Erythroblast (primary cell): ENCODE measurements at regions not wholly inside any gene's neighbourhood (a gene's known extent, or its start where the extent isn't known, plus 50 kb on each side); places are given as distances from the start of the nearest gene placed in this dataset.

Experiments used
- GATA1 ChIP-seq: IDR thresholded peaks from 2 replicates; pipeline ENCODE4 v1.6.1; 2011; ENCODE audit warnings: low read depth, mild to moderate bottlenecking, control low read depth, low read length, moderate library complexity
- POLR2A ChIP-seq: IDR thresholded peaks from 2 replicates; pipeline ENCODE4 v1.6.1; 2011; ENCODE audit warnings: mild to moderate bottlenecking, low read length

DNA sequence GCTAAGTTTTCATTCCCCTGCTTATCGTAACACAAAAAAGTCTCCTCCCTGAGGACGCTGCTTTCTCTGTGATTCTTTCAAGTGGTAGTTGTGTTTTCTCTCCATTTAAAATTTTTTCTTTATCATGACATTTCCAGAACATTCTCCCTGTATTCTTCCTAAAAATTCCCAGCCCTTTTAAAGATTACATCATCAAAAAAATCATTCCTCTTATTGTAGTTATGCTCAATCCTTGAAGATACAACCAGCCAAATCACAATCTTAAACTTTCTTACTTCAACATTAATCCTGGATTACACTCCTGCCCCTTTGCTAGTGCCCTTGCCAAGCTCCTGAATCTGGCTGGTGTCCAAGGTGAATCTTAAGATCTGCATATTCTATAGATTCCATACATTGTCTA, 163.7 kb upstream of the CBLB start:
- no peak for TF ChIP-seq POLR2A
- no peak for TF ChIP-seq GATA1
